ENCODE measurements at regions not wholly inside any gene's neighbourhood (a gene's known extent, or its start where the extent isn't known, plus 50 kb on each side); places are given as distances from the start of the nearest gene placed in this dataset.

- no peak for TF ChIP-seq CTCF (IDR thresholded peaks at IDR 0.05; ENCODE audit: unreplicated experiment)
- H3K27me3 Mint-ChIP-seq = no peaks in the 10 kb centered on the region
- no peak for DNase-seq (ENCODE audit: low spot score, unreplicated experiment)
- no peak overlapping the region for H3K27ac Mint-ChIP-seq
- no peak overlapping the region for H3K4me3 Mint-ChIP-seq (ENCODE audit: low read depth)
- H3K36me3 Mint-ChIP-seq (ENCODE audit: insufficient read depth) = no peaks in the 10 kb centered on the region
- peaks cover 9% of the 10 kb centered on the region for H3K4me1 Mint-ChIP-seq (ENCODE audit: low read depth)
- H3K9me3 Mint-ChIP-seq (ENCODE audit: low read depth) = peaks cover 2% of the 10 kb centered on the region
Observed at GRCh38 chr10:53597835-53598251, 825.3 kb upstream of the MBL2 start.

GRCh38 chr10:53580465-53580864 lies 807.9 kb upstream of the MBL2 start:
- Mint-ChIP-seq H3K4me3 (ENCODE audit: low read depth) (no peak overlapping the region), H3K36me3 (ENCODE audit: insufficient read depth) (no peaks in the 10 kb centered on the region), H3K9me3 (ENCODE audit: low read depth) (peaks cover 1% of the 10 kb centered on the region), H3K27me3 (no peaks in the 10 kb centered on the region), H3K27ac (no peak overlapping the region), H3K4me1 (ENCODE audit: low read depth) (peaks cover 5% of the 10 kb centered on the region)
- TF ChIP-seq CTCF (IDR thresholded peaks at IDR 0.05; ENCODE audit: unreplicated experiment) = peak; percentile 16
- DNase-seq (ENCODE audit: low spot score, unreplicated experiment) = no peak

- Mint-ChIP-seq H3K9me3 (ENCODE audit: low read depth) (peaks cover 5% of the 10 kb centered on the region), H3K36me3 (ENCODE audit: insufficient read depth) (no peaks in the 10 kb centered on the region)
Observed at GRCh38 chr10:53579773-53580172, 807.2 kb upstream of the MBL2 start.

GRCh38 chr10:53574024-53574423 lies 801.4 kb upstream of the MBL2 start:
- Mint-ChIP-seq H3K9me3 (ENCODE audit: low read depth) (peaks cover 5% of the 10 kb centered on the region), H3K4me3 (ENCODE audit: low read depth) (no peak overlapping the region), H3K27me3 (no peaks in the 10 kb centered on the region), H3K36me3 (ENCODE audit: insufficient read depth) (no peaks in the 10 kb centered on the region), H3K4me1 (ENCODE audit: low read depth) (peaks cover 2% of the 10 kb centered on the region), H3K27ac (no peak overlapping the region)
- DNase-seq (ENCODE audit: low spot score, unreplicated experiment) = no peak
- no peak for TF ChIP-seq CTCF (IDR thresholded peaks at IDR 0.05; ENCODE audit: unreplicated experiment)

More at GRCh38 chr10:53579773-53580172, 807.2 kb upstream of the MBL2 start:
- Mint-ChIP-seq H3K27me3 (no peaks in the 10 kb centered on the region), H3K4me3 (ENCODE audit: low read depth) (no peak overlapping the region), H3K27ac (no peak overlapping the region), H3K4me1 (ENCODE audit: low read depth) (peaks cover 5% of the 10 kb centered on the region)
- DNase-seq (ENCODE audit: low spot score, unreplicated experiment) = no peak
- TF ChIP-seq CTCF (IDR thresholded peaks at IDR 0.05; ENCODE audit: unreplicated experiment) = no peak

GRCh38 chr10:53573498-53573897 lies 800.9 kb upstream of the MBL2 start:
- peaks cover 2% of the 10 kb centered on the region for H3K4me1 Mint-ChIP-seq (ENCODE audit: low read depth)
- no peak for TF ChIP-seq CTCF (IDR thresholded peaks at IDR 0.05; ENCODE audit: unreplicated experiment)
- no peak overlapping the region for H3K4me3 Mint-ChIP-seq (ENCODE audit: low read depth)
- H3K36me3 Mint-ChIP-seq (ENCODE audit: insufficient read depth) = no peaks in the 10 kb centered on the region
- no peak overlapping the region for H3K27ac Mint-ChIP-seq
- no peaks in the 10 kb centered on the region for H3K27me3 Mint-ChIP-seq
- peaks cover 5% of the 10 kb centered on the region for H3K9me3 Mint-ChIP-seq (ENCODE audit: low read depth)
- DNase-seq (ENCODE audit: low spot score, unreplicated experiment) = no peak

All from progenitor cell of endocrine pancreas (in vitro differentiated cells).